GM23248 (cell line): ENCODE measurements at regions not wholly inside any gene's neighbourhood (a gene's known extent, or its start where the extent isn't known, plus 50 kb on each side); places are given as distances from the start of the nearest gene placed in this dataset.

Experiments used
- EZH2 ChIP-seq: fragments of 200-600 bp; sonication (generic); IDR thresholded peaks from 2 replicates; pipeline ENCODE4 v1.6.1; 2018; ENCODE audit warnings: antibody characterized with exemption, mild to moderate bottlenecking; ENCODE audit not compliant: insufficient read depth, poor library complexity, severe bottlenecking
- EZH2phosphoT487 ChIP-seq: fragments of 200-600 bp; sonication (generic); IDR thresholded peaks from 2 replicates; pipeline ENCODE4 v1.6.1; 2018; ENCODE audit warnings: antibody characterized with exemption, moderate library complexity, mild to moderate bottlenecking, low read depth; ENCODE audit not compliant: insufficient read depth

DNA sequence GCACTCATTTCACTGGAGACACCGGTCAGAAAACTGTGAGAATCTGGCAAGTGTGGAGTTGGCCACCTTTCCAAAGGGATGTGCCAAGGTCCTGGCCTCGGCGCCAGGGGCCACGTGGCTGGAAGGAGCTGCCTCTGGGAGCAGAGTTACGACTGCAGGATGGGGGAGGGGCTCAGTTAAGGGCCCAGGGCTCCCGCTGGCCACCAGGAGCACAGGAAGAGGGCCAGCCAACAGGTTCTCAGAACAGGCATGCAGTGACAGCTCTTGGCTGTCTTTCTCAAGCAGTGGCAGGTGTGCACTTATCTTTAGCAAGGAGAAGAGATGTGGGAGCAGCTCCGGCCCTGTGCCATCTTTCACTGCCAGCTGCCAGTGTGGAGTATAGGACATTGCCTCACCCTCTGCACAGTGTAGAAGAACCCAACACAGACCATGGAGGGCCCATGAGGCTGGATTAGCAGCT is 115.9 kb upstream of the RBPJ start:
- TF ChIP-seq EZH2phosphoT487 (no peak), EZH2 (no peak)
